GM12874 (cell line): ENCODE measurements at regions not wholly inside any gene's neighbourhood (a gene's known extent, or its start where the extent isn't known, plus 50 kb on each side); places are given as distances from the start of the nearest gene placed in this dataset.

ENCODE experiments used
- TF ChIP-seq, protein P1 (sequence below): IDR thresholded peaks from 2 replicates; pipeline ENCODE4 v1.5.1; 2011; ENCODE audit warnings: low read depth, mild to moderate bottlenecking, control low read depth, low read length, moderate library complexity; ENCODE audit not compliant: insufficient read depth

DNA sequence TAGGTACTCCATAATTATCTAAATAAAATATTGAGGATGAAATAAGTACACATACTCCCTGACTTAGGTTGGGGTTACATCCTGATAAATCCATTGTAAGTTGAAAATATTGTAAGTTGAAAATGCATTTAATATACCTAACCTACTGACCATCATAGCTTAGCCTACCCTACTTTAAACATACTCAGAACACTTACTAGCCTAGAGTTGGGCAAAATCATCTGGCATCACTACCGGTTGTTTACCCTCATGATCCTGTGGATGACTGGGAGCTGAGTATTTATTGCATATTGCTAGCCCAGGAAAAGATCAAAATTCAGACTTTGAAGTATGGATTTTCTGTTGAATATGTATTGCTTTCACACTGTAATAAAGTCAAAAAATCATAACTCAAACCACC is 467.3 kb downstream of the C6orf118 start:
- TF ChIP-seq, protein P1, sequence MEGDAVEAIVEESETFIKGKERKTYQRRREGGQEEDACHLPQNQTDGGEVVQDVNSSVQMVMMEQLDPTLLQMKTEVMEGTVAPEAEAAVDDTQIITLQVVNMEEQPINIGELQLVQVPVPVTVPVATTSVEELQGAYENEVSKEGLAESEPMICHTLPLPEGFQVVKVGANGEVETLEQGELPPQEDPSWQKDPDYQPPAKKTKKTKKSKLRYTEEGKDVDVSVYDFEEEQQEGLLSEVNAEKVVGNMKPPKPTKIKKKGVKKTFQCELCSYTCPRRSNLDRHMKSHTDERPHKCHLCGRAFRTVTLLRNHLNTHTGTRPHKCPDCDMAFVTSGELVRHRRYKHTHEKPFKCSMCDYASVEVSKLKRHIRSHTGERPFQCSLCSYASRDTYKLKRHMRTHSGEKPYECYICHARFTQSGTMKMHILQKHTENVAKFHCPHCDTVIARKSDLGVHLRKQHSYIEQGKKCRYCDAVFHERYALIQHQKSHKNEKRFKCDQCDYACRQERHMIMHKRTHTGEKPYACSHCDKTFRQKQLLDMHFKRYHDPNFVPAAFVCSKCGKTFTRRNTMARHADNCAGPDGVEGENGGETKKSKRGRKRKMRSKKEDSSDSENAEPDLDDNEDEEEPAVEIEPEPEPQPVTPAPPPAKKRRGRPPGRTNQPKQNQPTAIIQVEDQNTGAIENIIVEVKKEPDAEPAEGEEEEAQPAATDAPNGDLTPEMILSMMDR = no peak

DNA sequence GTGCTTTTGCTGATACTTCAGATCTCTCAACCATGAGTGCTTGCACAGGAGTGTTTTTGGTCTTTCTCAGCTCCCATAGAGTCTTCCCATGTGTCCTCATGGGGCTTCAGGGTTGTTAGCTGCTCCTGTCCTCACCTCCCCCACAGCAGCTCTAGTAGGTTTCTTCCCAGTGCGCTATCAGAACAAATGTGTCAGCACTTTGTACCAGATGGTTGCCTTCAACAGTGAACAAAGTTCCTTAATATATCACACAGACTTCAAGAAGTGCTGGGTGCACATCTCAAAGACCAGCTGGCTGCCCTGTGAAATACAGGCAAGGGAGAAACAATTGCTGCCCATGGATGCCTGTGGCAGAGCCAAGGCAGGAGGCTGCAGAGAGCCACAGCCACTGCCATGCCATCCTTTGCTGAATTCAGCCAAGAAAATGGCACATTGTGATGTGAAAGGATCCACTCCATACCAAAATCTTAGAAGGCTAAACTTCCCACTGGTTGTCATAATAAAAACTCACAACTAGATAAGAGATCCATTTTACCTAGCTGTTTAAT is 471.3 kb downstream of the C6orf118 start:
- TF ChIP-seq, protein P1 = no peak

DNA sequence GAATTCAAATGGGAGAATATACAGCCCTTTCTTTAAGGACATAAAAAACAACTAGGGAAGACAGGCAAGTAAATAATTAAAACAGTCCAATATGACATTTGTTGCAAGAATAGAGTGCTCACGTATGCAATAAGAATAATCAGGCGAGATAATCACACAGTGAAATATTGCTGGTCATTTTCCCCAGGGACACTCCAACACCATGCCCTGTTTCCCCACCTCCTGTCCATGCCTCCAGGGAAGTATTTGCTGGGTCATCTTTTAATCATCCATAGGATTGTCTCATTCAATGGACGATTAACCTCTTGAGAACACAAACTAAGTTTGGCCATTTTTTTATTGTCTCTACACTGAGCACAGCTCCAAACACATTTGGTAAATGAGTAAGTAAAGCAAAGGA is 472.9 kb downstream of the C6orf118 start:
- TF ChIP-seq, protein P1 = no peak

DNA sequence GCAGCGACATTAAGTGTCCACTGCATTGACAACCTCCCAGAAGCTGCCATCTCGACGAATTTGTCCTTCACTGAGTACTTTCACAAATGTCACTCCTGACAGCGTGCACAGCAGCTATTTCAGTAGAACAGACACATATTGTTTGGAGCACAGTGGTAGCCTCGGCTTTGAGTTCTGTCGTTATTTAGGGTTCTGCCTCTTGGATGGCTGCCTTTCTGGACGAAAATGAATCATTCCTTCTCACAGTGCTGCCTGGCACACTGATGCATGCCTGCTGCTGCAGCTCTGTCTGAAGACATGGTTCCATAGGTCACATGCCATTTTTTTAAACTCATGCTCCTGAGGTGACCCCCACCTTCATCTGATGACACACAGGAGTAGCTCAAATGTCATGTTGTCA is 477.0 kb downstream of the C6orf118 start:
- TF ChIP-seq, protein P1 = no peak

DNA sequence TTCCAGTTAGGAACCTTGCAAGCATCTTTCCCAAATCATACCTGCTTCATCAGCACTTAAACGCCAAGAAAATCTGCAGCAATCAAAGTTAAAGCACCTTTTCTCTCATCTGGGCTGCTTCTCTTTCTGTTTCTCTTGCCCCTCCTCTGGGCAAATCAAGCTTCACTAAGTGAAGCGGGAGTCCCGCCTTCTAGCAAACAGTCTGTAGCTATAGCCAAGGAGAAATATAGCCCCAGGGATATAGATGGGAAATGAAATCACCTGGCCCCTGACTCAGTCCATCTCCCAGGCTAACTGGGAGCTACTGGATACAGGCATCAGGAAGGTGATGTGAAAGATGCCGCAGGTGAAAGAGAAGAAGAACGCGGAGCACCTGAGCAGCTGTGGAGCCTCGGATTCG is 481.9 kb downstream of the C6orf118 start:
- TF ChIP-seq, protein P1 = no peak

DNA sequence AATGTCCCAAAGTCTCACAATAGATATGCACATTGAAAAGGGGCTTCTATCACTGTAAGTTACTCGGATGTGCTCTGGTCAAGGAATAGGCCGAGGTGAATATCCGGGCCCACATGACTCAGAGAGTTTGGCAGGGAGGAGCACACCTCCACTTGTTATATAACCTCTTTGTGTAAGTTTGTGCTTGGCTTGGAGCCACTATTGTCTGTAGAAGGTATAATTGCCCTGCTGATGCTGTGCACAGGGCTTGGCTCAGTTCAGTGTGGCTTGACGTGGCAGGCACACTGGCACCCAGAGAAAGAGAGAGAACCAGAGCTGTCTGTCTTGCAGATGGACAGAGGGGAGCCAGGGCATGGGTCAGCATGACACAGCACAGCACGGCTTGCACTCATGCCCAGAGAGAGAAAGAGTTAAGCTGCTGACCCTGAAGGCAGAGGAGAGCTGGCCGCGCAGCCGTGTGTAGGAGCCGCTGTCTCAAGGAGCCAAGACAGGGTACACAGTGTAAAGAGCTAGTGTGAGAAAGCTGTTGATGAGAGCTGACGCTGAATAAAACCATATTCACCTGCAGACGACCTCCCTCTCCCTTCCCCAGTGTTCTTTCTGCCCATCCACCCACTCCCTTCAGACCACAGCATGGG is 482.5 kb downstream of the C6orf118 start:
- TF ChIP-seq, protein P1 = no peak

DNA sequence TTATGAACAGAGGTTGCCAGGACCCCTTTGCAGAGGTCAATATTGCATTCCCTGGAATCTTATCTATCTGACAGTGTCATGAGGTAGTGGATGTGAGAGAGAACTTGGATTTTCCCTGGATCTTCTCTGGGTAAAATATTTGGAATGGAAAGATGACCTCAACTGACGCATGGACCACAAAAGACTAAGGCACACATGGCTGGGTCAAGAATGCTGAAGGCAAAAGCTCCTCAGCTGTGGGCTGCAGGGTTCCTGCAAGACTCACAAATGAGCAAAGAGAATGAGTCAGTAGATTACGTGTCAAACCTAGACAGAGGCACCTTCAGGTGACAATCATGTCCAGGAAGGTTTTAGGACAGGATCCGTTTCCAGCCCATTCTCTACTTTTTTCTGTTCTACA is 484.0 kb downstream of the C6orf118 start:
- TF ChIP-seq, protein P1 = no peak
